GM12875 (cell line): ENCODE measurements at regions not wholly inside any gene's neighbourhood (a gene's known extent, or its start where the extent isn't known, plus 50 kb on each side); places are given as distances from the start of the nearest gene placed in this dataset.

Experiments used
- H3K4me3 ChIP-seq: one replicate; pipeline ENCODE4 v1.5.1; 2011; ENCODE audit warnings: low read depth, low read length, control low read depth
- TF ChIP-seq, protein P1 (sequence below): IDR thresholded peaks from 2 replicates; pipeline ENCODE4 v1.5.1; 2011; ENCODE audit warnings: low read depth, mild to moderate bottlenecking, control low read depth, inconsistent platforms, low read length, moderate library complexity, borderline replicate concordance; ENCODE audit not compliant: insufficient read depth

DNA sequence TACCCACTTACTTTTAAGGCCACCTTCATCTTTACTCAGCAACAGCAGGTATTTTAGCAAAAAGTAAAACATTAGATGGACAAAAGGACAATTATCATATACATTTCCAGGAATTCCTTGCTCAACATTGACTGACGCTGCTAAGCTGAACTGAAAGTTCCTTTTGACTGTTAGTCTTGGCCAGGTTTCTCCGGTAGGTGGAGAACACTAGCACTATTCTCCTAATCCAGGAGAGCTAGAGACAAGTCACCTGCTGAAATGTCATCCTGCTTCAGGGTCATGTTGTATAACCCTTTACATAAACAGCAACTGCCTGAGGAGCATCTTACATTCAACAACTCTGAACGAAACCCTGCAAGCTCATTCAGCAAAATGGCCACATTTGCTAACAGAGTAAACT is 109.0 kb upstream of the ESRRG start:
- TF ChIP-seq, protein P1, sequence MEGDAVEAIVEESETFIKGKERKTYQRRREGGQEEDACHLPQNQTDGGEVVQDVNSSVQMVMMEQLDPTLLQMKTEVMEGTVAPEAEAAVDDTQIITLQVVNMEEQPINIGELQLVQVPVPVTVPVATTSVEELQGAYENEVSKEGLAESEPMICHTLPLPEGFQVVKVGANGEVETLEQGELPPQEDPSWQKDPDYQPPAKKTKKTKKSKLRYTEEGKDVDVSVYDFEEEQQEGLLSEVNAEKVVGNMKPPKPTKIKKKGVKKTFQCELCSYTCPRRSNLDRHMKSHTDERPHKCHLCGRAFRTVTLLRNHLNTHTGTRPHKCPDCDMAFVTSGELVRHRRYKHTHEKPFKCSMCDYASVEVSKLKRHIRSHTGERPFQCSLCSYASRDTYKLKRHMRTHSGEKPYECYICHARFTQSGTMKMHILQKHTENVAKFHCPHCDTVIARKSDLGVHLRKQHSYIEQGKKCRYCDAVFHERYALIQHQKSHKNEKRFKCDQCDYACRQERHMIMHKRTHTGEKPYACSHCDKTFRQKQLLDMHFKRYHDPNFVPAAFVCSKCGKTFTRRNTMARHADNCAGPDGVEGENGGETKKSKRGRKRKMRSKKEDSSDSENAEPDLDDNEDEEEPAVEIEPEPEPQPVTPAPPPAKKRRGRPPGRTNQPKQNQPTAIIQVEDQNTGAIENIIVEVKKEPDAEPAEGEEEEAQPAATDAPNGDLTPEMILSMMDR: no peak
- H3K4me3 ChIP-seq: no peak overlapping the region

DNA sequence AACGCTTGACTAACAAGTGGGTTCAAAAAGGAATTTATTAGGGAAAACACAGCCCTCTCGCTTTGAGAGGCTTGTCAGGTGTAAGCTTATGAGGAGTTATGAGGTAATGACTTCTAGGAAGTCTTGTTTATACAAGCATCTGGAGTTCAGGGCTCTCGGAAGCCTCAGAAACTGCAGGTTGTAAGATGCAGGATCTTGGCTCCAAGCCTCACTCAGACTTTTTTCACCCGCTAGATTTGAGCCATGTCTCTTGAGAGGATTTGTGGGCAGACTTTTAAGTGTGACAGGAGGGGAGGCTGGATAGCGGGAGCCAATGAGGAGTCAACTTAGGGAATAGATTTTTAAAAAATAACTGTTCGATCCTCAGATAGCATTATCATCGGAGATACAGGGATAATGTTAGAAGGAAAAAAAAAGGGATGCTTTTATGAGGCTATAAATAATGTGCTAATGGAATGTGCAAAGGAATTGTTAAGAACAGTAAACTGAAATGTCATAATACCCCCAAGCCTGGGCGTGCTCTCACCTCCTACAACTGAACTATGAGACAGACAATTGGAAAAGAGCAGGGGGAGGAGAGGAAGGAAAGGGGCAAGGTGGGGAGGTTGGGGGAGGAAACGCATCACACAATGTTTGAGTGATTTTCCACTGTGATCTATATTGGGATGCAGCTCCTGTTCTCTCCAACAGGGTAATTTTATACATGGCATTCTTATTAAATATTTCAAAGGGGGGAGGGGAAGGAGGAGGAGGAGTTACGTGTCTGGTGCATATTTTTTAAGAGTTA is 107.4 kb upstream of the ESRRG start:
- TF ChIP-seq, protein P1: no peak
- H3K4me3 ChIP-seq: no peak overlapping the region

DNA sequence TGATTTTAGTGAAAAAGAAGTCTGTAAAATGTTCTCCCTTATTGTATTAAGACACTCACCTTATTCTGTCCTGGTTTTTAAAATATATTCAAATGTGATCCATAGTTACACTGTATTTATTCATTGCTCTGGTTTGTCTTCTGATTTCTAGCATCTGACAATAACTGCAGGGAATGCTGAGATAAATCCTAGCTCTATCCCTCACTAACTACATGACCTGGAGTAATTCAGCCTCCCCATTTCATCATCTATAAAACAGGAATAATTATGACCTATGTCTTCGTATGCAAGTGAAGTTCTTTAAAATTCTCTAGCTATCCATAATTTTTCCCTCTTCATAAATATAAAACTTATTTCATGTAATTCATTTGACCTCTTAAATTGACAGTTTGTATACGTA is 104.0 kb upstream of the ESRRG start:
- H3K4me3 ChIP-seq: no peak overlapping the region
- TF ChIP-seq, protein P1: no peak

DNA sequence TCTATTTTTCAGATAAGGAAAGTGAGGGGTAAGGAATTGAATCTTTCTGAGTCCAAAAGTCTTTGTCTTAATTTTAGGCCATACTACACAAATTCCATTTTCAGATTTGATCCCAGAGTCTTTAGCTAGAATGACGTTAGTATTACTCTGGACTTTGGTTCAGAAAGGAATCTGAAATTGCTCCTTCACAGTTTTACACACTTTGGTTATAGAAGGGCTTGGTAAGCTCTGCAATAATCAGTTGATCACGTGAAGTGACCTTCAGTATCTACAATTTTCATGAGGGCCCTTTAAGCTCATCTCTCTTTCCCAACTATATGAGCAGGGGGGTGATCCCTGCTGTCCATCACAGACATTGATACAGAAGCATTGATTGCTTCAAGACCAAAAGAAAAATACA is 103.4 kb upstream of the ESRRG start:
- H3K4me3 ChIP-seq: no peak overlapping the region
- TF ChIP-seq, protein P1: no peak

DNA sequence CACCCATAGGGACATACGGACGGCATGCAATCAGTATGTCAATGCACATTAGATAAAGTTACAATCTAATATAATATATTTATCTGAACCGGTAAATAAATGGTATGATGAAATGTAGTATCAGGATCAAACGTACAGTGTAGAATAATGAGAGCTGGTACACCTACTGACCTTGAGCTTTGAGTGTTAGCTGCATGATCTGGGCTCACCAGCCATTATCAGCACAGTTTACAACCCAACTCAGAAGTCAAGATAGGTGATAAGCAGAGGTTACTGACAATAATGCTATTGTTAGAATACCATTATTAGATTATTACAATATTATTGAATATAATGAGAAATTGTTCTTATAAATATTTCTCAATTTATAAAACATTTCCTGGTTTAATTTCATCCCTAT is 103.0 kb upstream of the ESRRG start:
- no peak overlapping the region for H3K4me3 ChIP-seq
- TF ChIP-seq, protein P1: no peak

DNA sequence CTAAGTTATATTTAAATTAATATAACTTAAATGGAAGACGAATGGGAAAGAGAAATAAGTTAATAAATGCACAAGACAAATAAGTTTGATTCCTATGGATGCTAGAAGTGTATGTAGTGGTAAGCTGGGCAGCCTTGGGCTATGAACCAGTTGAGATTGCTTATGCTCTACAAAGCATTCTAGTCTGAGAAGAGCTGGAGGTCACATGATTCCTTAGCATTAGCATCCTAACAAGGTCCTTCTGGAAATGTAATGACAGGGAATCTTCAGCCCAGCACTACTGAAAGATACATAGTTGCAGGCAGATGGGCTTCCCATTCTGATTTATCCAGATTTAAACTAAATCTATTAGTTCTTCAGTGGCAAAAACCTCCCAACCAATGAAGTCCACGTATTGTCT is 102.3 kb upstream of the ESRRG start:
- TF ChIP-seq, protein P1: no peak
- no peak overlapping the region for H3K4me3 ChIP-seq

DNA sequence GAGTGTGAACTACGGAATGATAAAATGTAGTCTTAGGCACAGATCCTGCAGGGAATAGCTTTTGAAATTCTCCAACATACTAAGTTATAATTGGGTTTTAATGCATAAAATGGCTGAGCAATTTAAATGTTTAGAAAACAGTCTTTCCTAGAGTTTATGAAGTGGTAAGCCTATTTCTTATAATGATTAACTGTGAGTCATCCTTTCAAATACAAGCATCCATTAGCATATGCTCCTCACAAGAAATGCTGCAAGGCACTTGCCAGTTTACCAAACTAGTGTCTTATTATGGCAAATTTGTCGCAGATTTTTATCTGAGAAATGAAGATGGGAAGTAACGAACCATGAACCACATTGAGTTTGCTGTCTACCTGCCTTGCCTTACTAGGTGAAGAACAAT is 101.3 kb upstream of the ESRRG start:
- no peak overlapping the region for H3K4me3 ChIP-seq
- TF ChIP-seq, protein P1: no peak
